Cardiac septum (tissue), 1 donor: ENCODE measurements at regions not wholly inside any gene's neighbourhood (a gene's known extent, or its start where the extent isn't known, plus 50 kb on each side); places are given as distances from the start of the nearest gene placed in this dataset.
"Not testable (repeated sequence)": the region's sequence is repeated elsewhere in the genome, so short reads cannot be mapped to it uniquely, and the experiment has no call there.

Source experiments
- DNase-seq: peaks from one replicate; pipeline ENCODE4 v3.0.0-alpha.2; 2020; ENCODE audit warnings: low spot score
- intact Hi-C: fragments of 100-400 bp; cut with DNase I; formaldehyde crosslinking; loops from one replicate; pipeline ENCODE4 v1.14.0; 2022
- donor health status: DM: no; HTN: no; CAD: no.

- intact Hi-C loops = no loop called here
- DNase-seq = no peak
These were observed 1657.5 kb downstream of the SLITRK1 start for GRCh38 chr13:82224806-82225205.

GRCh38 chr13:82221621-82222020 lies 1660.7 kb downstream of the SLITRK1 start:
- DNase-seq = no peak
- intact Hi-C loops = no loop called here

- no peak for DNase-seq
- intact Hi-C loops = no loop called here
These were observed 1661.6 kb downstream of the SLITRK1 start for GRCh38 chr13:82220641-82221040.

GRCh38 chr13:82216165-82216564 lies 1666.1 kb downstream of the SLITRK1 start:
- intact Hi-C loops = no loop called here
- no peak for DNase-seq

GRCh38 chr13:82214341-82214740 lies 1667.9 kb downstream of the SLITRK1 start:
- intact Hi-C loops = no loop called here

GRCh38 chr13:82206241-82206640 lies 1676.0 kb downstream of the SLITRK1 start:
- no peak for DNase-seq
- intact Hi-C loops = no loop called here

More at GRCh38 chr13:82214341-82214740, 1667.9 kb downstream of the SLITRK1 start:
- no peak for DNase-seq

GRCh38 chr13:82202398-82202797 lies 1679.9 kb downstream of the SLITRK1 start:
- DNase-seq = no peak
- intact Hi-C loops = no loop called here

GRCh38 chr13:82196087-82196486 lies 1686.2 kb downstream of the SLITRK1 start:
- intact Hi-C loops = no loop called here
- no peak for DNase-seq

GRCh38 chr13:82187227-82187626 lies 1695.0 kb downstream of the SLITRK1 start:
- DNase-seq = no peak
- intact Hi-C loops = no loop called here

GRCh38 chr13:82176751-82177150 lies 1705.5 kb downstream of the SLITRK1 start:
- intact Hi-C loops = no loop called here
- DNase-seq = no peak

- intact Hi-C loops = no loop called here
- no peak for DNase-seq
These were observed 1716.7 kb downstream of the SLITRK1 start for GRCh38 chr13:82165396-82166174.

- intact Hi-C loops = not testable (repeated sequence)
- peak; percentile 41 for DNase-seq
These were observed 1717.4 kb downstream of the SLITRK1 start for GRCh38 chr13:82164780-82165395.

GRCh38 chr13:82147526-82147925 lies 1734.7 kb downstream of the SLITRK1 start:
- intact Hi-C loops = no loop called here
- DNase-seq = no peak

- DNase-seq = no peak
- intact Hi-C loops = no loop called here
These were observed 1745.4 kb downstream of the SLITRK1 start for GRCh38 chr13:82136880-82137279.

GRCh38 chr13:82129281-82129680 lies 1753.0 kb downstream of the SLITRK1 start:
- DNase-seq = no peak
- intact Hi-C loops = no loop called here

GRCh38 chr13:82118589-82118988 lies 1763.7 kb downstream of the SLITRK1 start:
- intact Hi-C loops = no loop called here
- no peak for DNase-seq

- intact Hi-C loops = no loop called here
- DNase-seq = no peak
These were observed 1765.8 kb downstream of the SLITRK1 start for GRCh38 chr13:82116422-82116989.

- no peak for DNase-seq
- intact Hi-C loops = no loop called here
These were observed 1766.9 kb downstream of the SLITRK1 start for GRCh38 chr13:82115391-82115790.

- intact Hi-C loops = no loop called here
- no peak for DNase-seq
These were observed 1755.3 kb upstream of the SPRY2 start for GRCh38 chr13:82096256-82096655.

GRCh38 chr13:82092312-82092711 lies 1751.4 kb upstream of the SPRY2 start:
- DNase-seq = no peak
- intact Hi-C loops = no loop called here

- intact Hi-C loops = no loop called here
These were observed 1747.9 kb upstream of the SPRY2 start for GRCh38 chr13:82088781-82089180.

More at GRCh38 chr13:82088781-82089180, 1747.9 kb upstream of the SPRY2 start:
- DNase-seq = no peak
